Neural cell (in vitro differentiated cells): ENCODE measurements at regions not wholly inside any gene's neighbourhood (a gene's known extent, or its start where the extent isn't known, plus 50 kb on each side); places are given as distances from the start of the nearest gene placed in this dataset.
A peak's percentile ranks its signal among the peaks of the same experiment; 100 is the strongest.

ENCODE experiments used
- H2AFZ ChIP-seq: fragments of 200-600, 300-800 bp; sonication (generic), shearing (Covaris generic); 2 replicates; pipeline ENCODE4 v1.6.0; 2014; ENCODE audit warnings: low read depth, mild to moderate bottlenecking, antibody characterized with exemption, low read length, moderate library complexity
- H3F3A ChIP-seq: fragments of 200-600 bp; shearing (Covaris generic); 2 replicates; pipeline ENCODE4 v1.6.1; 2016; ENCODE audit warnings: mild to moderate bottlenecking, moderate library complexity, mixed read lengths, antibody characterized with exemption, low read length; ENCODE audit not compliant: insufficient read depth, poor library complexity, severe bottlenecking
- H3K27ac ChIP-seq: fragments of 200-600, 300-800 bp; sonication (generic), shearing (Covaris generic); 2 replicates; pipeline ENCODE4 v1.5.1; 2014; ENCODE audit warnings: mild to moderate bottlenecking, low read length, moderate library complexity
- H3K27me3 ChIP-seq: fragments of 300-800, 200-600 bp; sonication (generic), shearing (Covaris generic); 2 replicates; pipeline ENCODE4 v1.6.0; 2014; ENCODE audit warnings: mild to moderate bottlenecking, low read depth, low read length, moderate library complexity; ENCODE audit not compliant: insufficient read depth
- H3K36me3 ChIP-seq: fragments of 300-800, 200-600 bp; sonication (generic), shearing (Covaris generic); 2 replicates; pipeline ENCODE4 v1.5.1; 2014; ENCODE audit warnings: mild to moderate bottlenecking, antibody characterized with exemption, low read length, moderate library complexity; ENCODE audit not compliant: insufficient read depth
- H3K4me2 ChIP-seq: fragments of 300-800, 200-600 bp; sonication (generic), shearing (Covaris generic); 2 replicates; pipeline ENCODE4 v1.6.0; 2014; ENCODE audit warnings: mild to moderate bottlenecking, low read length
- H3K4me3 ChIP-seq: fragments of 300-800, 200-600 bp; sonication (generic), shearing (Covaris generic); 2 replicates; pipeline ENCODE4 v1.5.1; 2014; ENCODE audit warnings: mild to moderate bottlenecking, low read length, moderate library complexity
- H3K79me2 ChIP-seq: fragments of 200-600 bp; shearing (Covaris generic); replicated peaks from 2 replicates; pipeline ENCODE4 v1.6.0; 2014; ENCODE audit warnings: mild to moderate bottlenecking, low read length, moderate library complexity; ENCODE audit not compliant: insufficient read depth
- H3K9ac ChIP-seq: fragments of 300-800, 200-600 bp; sonication (generic), shearing (Covaris generic); 2 replicates; pipeline ENCODE4 v1.6.1; 2016; ENCODE audit warnings: mild to moderate bottlenecking, low read length, mixed read lengths
- H3K9me2 ChIP-seq: fragments of 200-600 bp; shearing (Covaris generic); 2 replicates; pipeline ENCODE4 v1.6.1; 2016; ENCODE audit warnings: mild to moderate bottlenecking, low read length, mixed read lengths; ENCODE audit not compliant: insufficient read depth
- H3K9me3 ChIP-seq: fragments of 200-600, 300-800 bp; sonication (generic), shearing (Covaris generic); 2 replicates; pipeline ENCODE4 v1.6.1; 2016; ENCODE audit warnings: mild to moderate bottlenecking, mixed run types, low read length, moderate library complexity, mixed read lengths
- H4K20me1 ChIP-seq: fragments of 200-600 bp; shearing (Covaris generic); 2 replicates; pipeline ENCODE4 v1.6.1; 2016; ENCODE audit warnings: mild to moderate bottlenecking, mixed run types; ENCODE audit not compliant: insufficient read depth
- EP300 ChIP-seq: fragments of 450-650 bp; conservative IDR thresholded peaks from 2 replicates; pipeline ENCODE4 v1.6.1; 2014; ENCODE audit warnings: antibody characterized with exemption, mild to moderate bottlenecking, moderate library complexity; ENCODE audit not compliant: poor library complexity, severe bottlenecking
- EZH2 ChIP-seq: fragments of 200-600, 300-800 bp; shearing (Covaris generic), sonication (generic); IDR thresholded peaks from 2 replicates; pipeline ENCODE4 v1.6.1; 2014; ENCODE audit warnings: antibody characterized with exemption, low read length, borderline replicate concordance, mild to moderate bottlenecking; ENCODE audit not compliant: insufficient read depth, poor library complexity, severe bottlenecking
- MXI1 ChIP-seq: fragments of 450-650 bp; conservative IDR thresholded peaks from 2 replicates; pipeline ENCODE4 v1.6.1; 2014; ENCODE audit warnings: antibody characterized with exemption, mild to moderate bottlenecking; ENCODE audit not compliant: poor library complexity, severe bottlenecking
- POLR2AphosphoS5 ChIP-seq: IDR thresholded peaks from 2 replicates; pipeline ENCODE4 v1.6.1; 2012
- RAD21 ChIP-seq: fragments of 450-650 bp; conservative IDR thresholded peaks from 2 replicates; pipeline ENCODE4 v1.6.1; 2014; ENCODE audit warnings: antibody characterized with exemption, mild to moderate bottlenecking, moderate library complexity
- SMC3 ChIP-seq: fragments of 450-650 bp; conservative IDR thresholded peaks from 2 replicates; pipeline ENCODE4 v1.6.1; 2014; ENCODE audit warnings: antibody characterized with exemption, mild to moderate bottlenecking, moderate library complexity; ENCODE audit not compliant: poor library complexity
- TAF1 ChIP-seq: IDR thresholded peaks from 2 replicates; pipeline ENCODE4 v1.6.1; 2012; ENCODE audit warnings: low read depth
- TF ChIP-seq, protein P1 (sequence below): IDR thresholded peaks from 2 replicates; pipeline ENCODE4 v1.6.1; 2012; ENCODE audit warnings: borderline replicate concordance
- TF ChIP-seq, protein P2 (sequence below): fragments of 450-650 bp; IDR thresholded peaks from 2 replicates; pipeline ENCODE4 v1.5.1; 2014; ENCODE audit warnings: antibody characterized with exemption, mild to moderate bottlenecking, moderate library complexity; ENCODE audit not compliant: poor library complexity, severe bottlenecking

DNA sequence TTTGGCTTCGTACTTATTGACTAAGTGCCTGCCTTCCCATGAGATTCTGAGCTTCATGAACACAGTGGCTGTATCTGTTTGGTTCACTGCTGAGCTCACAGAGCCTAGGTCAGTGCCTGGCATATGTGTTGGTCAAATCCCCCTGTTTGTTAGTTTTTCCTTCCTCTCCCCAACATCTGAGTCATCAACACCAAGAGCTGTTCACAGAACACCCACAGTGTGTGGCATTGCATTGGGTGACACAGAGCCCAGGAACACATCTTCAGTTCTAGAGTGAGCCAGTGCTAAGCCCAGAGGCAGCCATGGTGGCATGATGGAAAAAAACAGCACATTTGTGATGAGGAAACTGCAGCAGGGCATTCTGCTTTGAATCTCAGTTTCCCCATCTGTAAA lies 294.6 kb downstream of the SEC61B start:
- Histone ChIP-seq H3K4me3 (no peak overlapping the region), H3K9me2 (no peaks in the 10 kb centered on the region), H3F3A (no peaks in the 10 kb centered on the region), H3K9me3 (no peaks in the 10 kb centered on the region), H4K20me1 (no peaks in the 10 kb centered on the region), H3K9ac (no peak overlapping the region), H3K79me2 (no peaks in the 10 kb centered on the region), H3K4me2 (no peak overlapping the region), H3K36me3 (no peaks in the 10 kb centered on the region), H3K27me3 (no peaks in the 10 kb centered on the region), H3K27ac (no peak overlapping the region), H2AFZ (no peak overlapping the region)
- TF ChIP-seq MXI1 (no peak), SMC3 (no peak)
- TF ChIP-seq, protein P1, sequence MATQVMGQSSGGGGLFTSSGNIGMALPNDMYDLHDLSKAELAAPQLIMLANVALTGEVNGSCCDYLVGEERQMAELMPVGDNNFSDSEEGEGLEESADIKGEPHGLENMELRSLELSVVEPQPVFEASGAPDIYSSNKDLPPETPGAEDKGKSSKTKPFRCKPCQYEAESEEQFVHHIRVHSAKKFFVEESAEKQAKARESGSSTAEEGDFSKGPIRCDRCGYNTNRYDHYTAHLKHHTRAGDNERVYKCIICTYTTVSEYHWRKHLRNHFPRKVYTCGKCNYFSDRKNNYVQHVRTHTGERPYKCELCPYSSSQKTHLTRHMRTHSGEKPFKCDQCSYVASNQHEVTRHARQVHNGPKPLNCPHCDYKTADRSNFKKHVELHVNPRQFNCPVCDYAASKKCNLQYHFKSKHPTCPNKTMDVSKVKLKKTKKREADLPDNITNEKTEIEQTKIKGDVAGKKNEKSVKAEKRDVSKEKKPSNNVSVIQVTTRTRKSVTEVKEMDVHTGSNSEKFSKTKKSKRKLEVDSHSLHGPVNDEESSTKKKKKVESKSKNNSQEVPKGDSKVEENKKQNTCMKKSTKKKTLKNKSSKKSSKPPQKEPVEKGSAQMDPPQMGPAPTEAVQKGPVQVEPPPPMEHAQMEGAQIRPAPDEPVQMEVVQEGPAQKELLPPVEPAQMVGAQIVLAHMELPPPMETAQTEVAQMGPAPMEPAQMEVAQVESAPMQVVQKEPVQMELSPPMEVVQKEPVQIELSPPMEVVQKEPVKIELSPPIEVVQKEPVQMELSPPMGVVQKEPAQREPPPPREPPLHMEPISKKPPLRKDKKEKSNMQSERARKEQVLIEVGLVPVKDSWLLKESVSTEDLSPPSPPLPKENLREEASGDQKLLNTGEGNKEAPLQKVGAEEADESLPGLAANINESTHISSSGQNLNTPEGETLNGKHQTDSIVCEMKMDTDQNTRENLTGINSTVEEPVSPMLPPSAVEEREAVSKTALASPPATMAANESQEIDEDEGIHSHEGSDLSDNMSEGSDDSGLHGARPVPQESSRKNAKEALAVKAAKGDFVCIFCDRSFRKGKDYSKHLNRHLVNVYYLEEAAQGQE = no peak

DNA sequence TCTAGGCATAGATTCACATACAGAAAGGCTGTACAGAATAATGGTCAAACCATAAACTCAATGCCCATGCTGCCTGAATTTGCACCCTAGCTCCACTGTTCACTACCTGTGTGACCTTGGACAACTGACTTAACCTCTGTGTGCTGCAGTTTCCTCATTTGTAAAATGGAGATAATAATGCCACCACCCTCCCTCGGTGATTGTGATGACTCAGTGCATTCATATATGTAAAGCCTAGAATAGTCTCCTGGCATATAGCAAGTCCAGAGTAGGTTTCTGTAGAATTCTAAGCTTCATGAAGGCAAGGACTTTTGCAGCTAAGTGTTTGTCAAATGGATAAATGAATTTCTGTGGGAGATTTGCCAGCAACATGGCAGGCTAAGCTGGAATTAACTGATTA lies 297.8 kb upstream of the NR4A3 start:
- no peaks in the 10 kb centered on the region for H3K9me2 ChIP-seq
- no peak overlapping the region for H3K4me3 ChIP-seq
- H3K27ac ChIP-seq = no peak overlapping the region
- TF ChIP-seq SMC3 = no peak
- TF ChIP-seq POLR2AphosphoS5 = no peak
- no peak for TF ChIP-seq RAD21
- no peak for TF ChIP-seq EZH2
- TF ChIP-seq EP300 = no peak
- TF ChIP-seq TAF1 = no peak
- TF ChIP-seq, protein P2, sequence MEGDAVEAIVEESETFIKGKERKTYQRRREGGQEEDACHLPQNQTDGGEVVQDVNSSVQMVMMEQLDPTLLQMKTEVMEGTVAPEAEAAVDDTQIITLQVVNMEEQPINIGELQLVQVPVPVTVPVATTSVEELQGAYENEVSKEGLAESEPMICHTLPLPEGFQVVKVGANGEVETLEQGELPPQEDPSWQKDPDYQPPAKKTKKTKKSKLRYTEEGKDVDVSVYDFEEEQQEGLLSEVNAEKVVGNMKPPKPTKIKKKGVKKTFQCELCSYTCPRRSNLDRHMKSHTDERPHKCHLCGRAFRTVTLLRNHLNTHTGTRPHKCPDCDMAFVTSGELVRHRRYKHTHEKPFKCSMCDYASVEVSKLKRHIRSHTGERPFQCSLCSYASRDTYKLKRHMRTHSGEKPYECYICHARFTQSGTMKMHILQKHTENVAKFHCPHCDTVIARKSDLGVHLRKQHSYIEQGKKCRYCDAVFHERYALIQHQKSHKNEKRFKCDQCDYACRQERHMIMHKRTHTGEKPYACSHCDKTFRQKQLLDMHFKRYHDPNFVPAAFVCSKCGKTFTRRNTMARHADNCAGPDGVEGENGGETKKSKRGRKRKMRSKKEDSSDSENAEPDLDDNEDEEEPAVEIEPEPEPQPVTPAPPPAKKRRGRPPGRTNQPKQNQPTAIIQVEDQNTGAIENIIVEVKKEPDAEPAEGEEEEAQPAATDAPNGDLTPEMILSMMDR = no peak
- no peak overlapping the region for H2AFZ ChIP-seq
- no peaks in the 10 kb centered on the region for H3K9me3 ChIP-seq
- no peaks in the 10 kb centered on the region for H3K27me3 ChIP-seq
- H3K79me2 ChIP-seq = no peaks in the 10 kb centered on the region
- no peaks in the 10 kb centered on the region for H4K20me1 ChIP-seq
- no peak overlapping the region for H3K4me2 ChIP-seq
- no peak overlapping the region for H3K9ac ChIP-seq
- peaks cover 8% of the 10 kb centered on the region for H3F3A ChIP-seq
- H3K36me3 ChIP-seq = no peaks in the 10 kb centered on the region

GRCh38 chr9:99531313-99531712 lies 290.4 kb upstream of the NR4A3 start:
- no peak for TF ChIP-seq TAF1
- TF ChIP-seq EP300 = peak; percentile 85
- TF ChIP-seq, protein P2 = no peak
- no peak for TF ChIP-seq SMC3
- peak; percentile 58 for TF ChIP-seq POLR2AphosphoS5
- TF ChIP-seq, protein P1 = peak; percentile 68
- TF ChIP-seq RAD21 = peak; percentile 42
- peak; percentile 59 for TF ChIP-seq MXI1
- Histone ChIP-seq H3K9ac (peak overlapping the region; percentile 56), H3K79me2 (no peaks in the 10 kb centered on the region), H3K27ac (peak overlapping the region; percentile 97), H2AFZ (peak overlapping the region; percentile 31), H3F3A (peaks cover 15% of the 10 kb centered on the region), H3K9me3 (no peaks in the 10 kb centered on the region), H3K36me3 (no peaks in the 10 kb centered on the region), H3K9me2 (no peaks in the 10 kb centered on the region), H3K4me3 (peak overlapping the region; percentile 47), H3K4me2 (peak overlapping the region; percentile 86), H3K27me3 (no peaks in the 10 kb centered on the region), H4K20me1 (no peaks in the 10 kb centered on the region)
